H9 (cell line): ENCODE measurements at regions not wholly inside any gene's neighbourhood (a gene's known extent, or its start where the extent isn't known, plus 50 kb on each side); places are given as distances from the start of the nearest gene placed in this dataset.

Source experiments
- DNase-seq: peaks from one replicate; pipeline ENCODE4 v3.0.0-alpha.2; 2017
- H2AFZ ChIP-seq: one replicate; pipeline ENCODE4 v1.6.1; 2013; ENCODE audit warnings: mild to moderate bottlenecking, low read length, control low read depth, moderate library complexity
- H2AK5ac ChIP-seq: 2 replicates; pipeline ENCODE4 v1.6.1; 2013; ENCODE audit warnings: low read length, control low read depth, mixed read lengths; ENCODE audit not compliant: insufficient read length
- H2BK120ac ChIP-seq: one replicate; pipeline ENCODE4 v1.6.1; 2013; ENCODE audit warnings: low read depth, mild to moderate bottlenecking, low read length, control low read depth, inconsistent platforms; ENCODE audit not compliant: poor library complexity, severe bottlenecking
- H2BK12ac ChIP-seq: 2 replicates; pipeline ENCODE4 v1.6.1; 2013; ENCODE audit warnings: low read length, control low read depth, mixed read lengths, low read depth; ENCODE audit not compliant: insufficient read length
- H2BK15ac ChIP-seq: 2 replicates; pipeline ENCODE4 v1.6.1; 2013; ENCODE audit warnings: low read depth, low read length, control low read depth
- H2BK20ac ChIP-seq: one replicate; pipeline ENCODE4 v1.6.1; 2013; ENCODE audit warnings: low read depth, mild to moderate bottlenecking, low read length, control low read depth, inconsistent platforms; ENCODE audit not compliant: poor library complexity, severe bottlenecking
- H2BK5ac ChIP-seq: 2 replicates; pipeline ENCODE4 v1.6.1; 2013; ENCODE audit warnings: low read length, control low read depth, mixed read lengths; ENCODE audit not compliant: insufficient read length
- H3K14ac ChIP-seq: 2 replicates; pipeline ENCODE4 v1.6.1; 2013; ENCODE audit warnings: low read length, control low read depth; ENCODE audit not compliant: insufficient read depth
- H3K18ac ChIP-seq: 2 replicates; pipeline ENCODE4 v1.6.1; 2013; ENCODE audit warnings: low read depth, mild to moderate bottlenecking, mixed read lengths, low read length, control low read depth; ENCODE audit not compliant: insufficient read length
- H3K23ac ChIP-seq: 2 replicates; pipeline ENCODE4 v1.6.1; 2013; ENCODE audit warnings: low read length, control low read depth, mixed read lengths, low read depth; ENCODE audit not compliant: insufficient read length
- H3K23me2 ChIP-seq: 2 replicates; pipeline ENCODE4 v1.6.1; 2013; ENCODE audit warnings: low read depth, mild to moderate bottlenecking, mixed read lengths, low read length, control low read depth; ENCODE audit not compliant: insufficient read length, poor library complexity, severe bottlenecking
- H3K27ac ChIP-seq: 2 replicates; pipeline ENCODE4 v1.5.1; 2013; ENCODE audit warnings: low read length, control low read depth, mixed read lengths, low read depth; ENCODE audit not compliant: insufficient read length
- H3K27me3 ChIP-seq: 2 replicates; pipeline ENCODE4 v1.6.1; 2013; ENCODE audit warnings: low read length, control low read depth, inconsistent platforms; ENCODE audit not compliant: insufficient read depth
- H3K4ac ChIP-seq: 2 replicates; pipeline ENCODE4 v1.6.1; 2013; ENCODE audit warnings: low read depth, mild to moderate bottlenecking, control low read depth, inconsistent platforms, low read length, moderate library complexity
- H3K4me1 ChIP-seq: 2 replicates; pipeline ENCODE4 v1.6.1; 2013; ENCODE audit warnings: low read length, control low read depth, inconsistent platforms; ENCODE audit not compliant: insufficient read depth
- H3K4me2 ChIP-seq: 2 replicates; pipeline ENCODE4 v1.6.1; 2013; ENCODE audit warnings: low read length, control low read depth, mixed read lengths; ENCODE audit not compliant: insufficient read length, insufficient read depth
- H3K56ac ChIP-seq: 2 replicates; pipeline ENCODE4 v1.6.1; 2013; ENCODE audit warnings: low read depth, mild to moderate bottlenecking, mixed read lengths, low read length, control low read depth; ENCODE audit not compliant: insufficient read length
- H3K79me1 ChIP-seq: 2 replicates; pipeline ENCODE4 v1.6.1; 2013; ENCODE audit warnings: low read depth, mild to moderate bottlenecking, moderate library complexity, low read length, control low read depth, inconsistent platforms; ENCODE audit not compliant: insufficient read depth, poor library complexity, severe bottlenecking
- H3K79me2 ChIP-seq: 2 replicates; pipeline ENCODE4 v1.6.1; 2013; ENCODE audit warnings: low read length, control low read depth, inconsistent platforms; ENCODE audit not compliant: insufficient read depth
- H3K9ac ChIP-seq: 2 replicates; pipeline ENCODE4 v1.6.1; 2013; ENCODE audit warnings: low read length, control low read depth, mixed read lengths; ENCODE audit not compliant: insufficient read length; ENCODE audit errors: extremely low read depth
- H3K9me3 ChIP-seq: one replicate; pipeline ENCODE4 v1.6.1; 2013; ENCODE audit warnings: low read depth, low read length, inconsistent platforms; ENCODE audit not compliant: control insufficient read depth
- H3T11ph ChIP-seq: one replicate; pipeline ENCODE4 v1.6.1; 2013; ENCODE audit warnings: mild to moderate bottlenecking, low read length, control low read depth, inconsistent platforms
- H4K20me1 ChIP-seq: one replicate; pipeline ENCODE4 v1.6.1; 2013; ENCODE audit not compliant: control insufficient read depth, insufficient read length, insufficient read depth
- H4K5ac ChIP-seq: 2 replicates; pipeline ENCODE4 v1.6.1; 2013; ENCODE audit warnings: low read depth, mild to moderate bottlenecking, mixed read lengths, low read length, control low read depth; ENCODE audit not compliant: insufficient read length
- H4K8ac ChIP-seq: replicated peaks from 2 replicates; pipeline ENCODE4 v1.6.1; 2013; ENCODE audit warnings: low read length, control low read depth, mixed read lengths, low read depth; ENCODE audit not compliant: insufficient read length
- H4K91ac ChIP-seq: 2 replicates; pipeline ENCODE4 v1.6.1; 2013; ENCODE audit warnings: low read depth, mild to moderate bottlenecking, moderate library complexity, mixed read lengths, low read length, control low read depth; ENCODE audit not compliant: insufficient read length
- H3K27ac Mint-ChIP-seq, 3 experiments: 2 replicates in 2 of 3; 3 replicates in 1 of 3; pipeline ENCODE4 v1.8.0; 2020 to 2021; ENCODE audit warnings: mixed read lengths in 3 of 3, mild to moderate bottlenecking in 1 of 3, moderate library complexity in 1 of 3
- H3K27me3 Mint-ChIP-seq: 2 replicates; pipeline ENCODE4 v1.8.0; 2021; ENCODE audit warnings: low read depth, mild to moderate bottlenecking, moderate library complexity, mixed read lengths
- H3K36me3 Mint-ChIP-seq, 3 experiments: 2 replicates in 2 of 3; 3 replicates in 1 of 3; pipeline ENCODE4 v1.8.0; 2020 to 2021; ENCODE audit warnings: low read depth in 3 of 3, mixed read lengths in 3 of 3; ENCODE audit not compliant: insufficient read depth in 1 of 3
- H3K4me1 Mint-ChIP-seq, 2 experiments: 2 replicates each; pipeline ENCODE4 v1.8.0; 2020; ENCODE audit warnings: mixed read lengths in 2 of 2
- H3K4me3 Mint-ChIP-seq, 2 experiments: 2 replicates in 1 of 2; 3 replicates in 1 of 2; pipeline ENCODE4 v1.8.0; 2020 to 2021; ENCODE audit warnings: mild to moderate bottlenecking in 2 of 2, mixed read lengths in 2 of 2, moderate library complexity in 1 of 2
- H3K9me3 Mint-ChIP-seq, 2 experiments: 2 replicates in 1 of 2; 3 replicates in 1 of 2; pipeline ENCODE4 v1.8.0; 2020; ENCODE audit warnings: mild to moderate bottlenecking in 2 of 2, mixed read lengths in 2 of 2, moderate library complexity in 1 of 2
- WGBS: extraction: QIAGEN DNeasy Blood & Tissue Kit; methylation state at CpG from one replicate; pipeline ENCODE4 v1.1.7; 2013; ENCODE audit warnings: missing lambda C conversion rate, low lambda C conversion rate, mixed read lengths; ENCODE audit not compliant: insufficient read length; ENCODE audit errors: extremely low coverage; 5-methylcytosine and 5-hydroxymethylcytosine counted together
- TF ChIP-seq, protein P1 (sequence below): fragments of 200-600 bp; sonication (generic); conservative IDR thresholded peaks from 3 replicates; pipeline ENCODE4 v1.8.0; 2021; ENCODE audit warnings: antibody characterized with exemption, mild to moderate bottlenecking

- no CpG with 5 or more reads among the region's 6 CpGs for WGBS
- Mint-ChIP-seq H3K4me3 (no peak overlapping the region), H3K9me3 (no peaks in the 10 kb centered on the region), H3K27me3 (peaks cover 7% of the 10 kb centered on the region), H3K4me1 (no peaks in the 10 kb centered on the region), H3K27ac (no peak overlapping the region), H3K36me3 (no peaks in the 10 kb centered on the region)
- Histone ChIP-seq H2BK5ac (no peak overlapping the region), H2AK5ac (no peak overlapping the region), H4K20me1 (no peaks in the 10 kb centered on the region), H3K27me3 (no peaks in the 10 kb centered on the region), H2BK20ac (no peak overlapping the region), H3K23me2 (no peaks in the 10 kb centered on the region), H3K23ac (no peak overlapping the region), H2BK15ac (no peak overlapping the region), H3K27ac (no peak overlapping the region), H3K4me1 (no peaks in the 10 kb centered on the region), H3K4me2 (no peak overlapping the region), H3K79me1 (no peaks in the 10 kb centered on the region), H2AFZ (no peak overlapping the region), H2BK12ac (no peak overlapping the region), H3T11ph (no peak overlapping the region), H3K9me3 (no peaks in the 10 kb centered on the region), H3K18ac (no peak overlapping the region), H3K4ac (no peak overlapping the region), H4K8ac (no peak overlapping the region), H3K79me2 (no peaks in the 10 kb centered on the region), H4K91ac (no peak overlapping the region), H2BK120ac (no peak overlapping the region), H3K9ac (no peak overlapping the region), H3K14ac (no peak overlapping the region), H4K5ac (no peak overlapping the region), H3K56ac (no peak overlapping the region)
- TF ChIP-seq, protein P1, sequence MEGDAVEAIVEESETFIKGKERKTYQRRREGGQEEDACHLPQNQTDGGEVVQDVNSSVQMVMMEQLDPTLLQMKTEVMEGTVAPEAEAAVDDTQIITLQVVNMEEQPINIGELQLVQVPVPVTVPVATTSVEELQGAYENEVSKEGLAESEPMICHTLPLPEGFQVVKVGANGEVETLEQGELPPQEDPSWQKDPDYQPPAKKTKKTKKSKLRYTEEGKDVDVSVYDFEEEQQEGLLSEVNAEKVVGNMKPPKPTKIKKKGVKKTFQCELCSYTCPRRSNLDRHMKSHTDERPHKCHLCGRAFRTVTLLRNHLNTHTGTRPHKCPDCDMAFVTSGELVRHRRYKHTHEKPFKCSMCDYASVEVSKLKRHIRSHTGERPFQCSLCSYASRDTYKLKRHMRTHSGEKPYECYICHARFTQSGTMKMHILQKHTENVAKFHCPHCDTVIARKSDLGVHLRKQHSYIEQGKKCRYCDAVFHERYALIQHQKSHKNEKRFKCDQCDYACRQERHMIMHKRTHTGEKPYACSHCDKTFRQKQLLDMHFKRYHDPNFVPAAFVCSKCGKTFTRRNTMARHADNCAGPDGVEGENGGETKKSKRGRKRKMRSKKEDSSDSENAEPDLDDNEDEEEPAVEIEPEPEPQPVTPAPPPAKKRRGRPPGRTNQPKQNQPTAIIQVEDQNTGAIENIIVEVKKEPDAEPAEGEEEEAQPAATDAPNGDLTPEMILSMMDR: no peak
- no peak for DNase-seq
Observed at GRCh38 chr10:9193120-9193519, 1138.6 kb downstream of the GATA3 start.
